ENCODE measurements at regions not wholly inside any gene's neighbourhood (a gene's known extent, or its start where the extent isn't known, plus 50 kb on each side); places are given as distances from the start of the nearest gene placed in this dataset.

DNA sequence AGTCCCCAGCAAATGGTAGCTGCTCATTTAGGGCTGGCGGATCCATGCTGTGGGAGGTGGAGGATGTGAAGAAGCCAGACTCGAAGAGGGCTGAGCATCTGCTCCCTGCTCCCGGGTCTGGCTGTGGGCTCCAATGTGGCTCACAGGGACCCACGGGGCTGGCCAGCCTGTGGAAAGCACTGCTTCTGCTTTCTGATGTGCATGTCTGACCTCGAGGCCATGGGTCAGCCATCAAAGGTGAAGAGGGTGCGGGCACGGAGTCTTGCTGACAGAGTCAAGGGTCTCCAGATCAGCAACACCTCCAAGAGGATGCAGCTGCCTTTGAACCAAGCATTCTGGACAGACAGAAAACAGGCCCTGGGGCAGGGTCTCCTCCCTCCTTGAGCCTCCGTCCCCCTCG lies 178.2 kb downstream of the INHBB start:
- TF ChIP-seq POLR2A (IDR thresholded peaks at IDR 0.05) = no peak
- TF ChIP-seq, protein P1, sequence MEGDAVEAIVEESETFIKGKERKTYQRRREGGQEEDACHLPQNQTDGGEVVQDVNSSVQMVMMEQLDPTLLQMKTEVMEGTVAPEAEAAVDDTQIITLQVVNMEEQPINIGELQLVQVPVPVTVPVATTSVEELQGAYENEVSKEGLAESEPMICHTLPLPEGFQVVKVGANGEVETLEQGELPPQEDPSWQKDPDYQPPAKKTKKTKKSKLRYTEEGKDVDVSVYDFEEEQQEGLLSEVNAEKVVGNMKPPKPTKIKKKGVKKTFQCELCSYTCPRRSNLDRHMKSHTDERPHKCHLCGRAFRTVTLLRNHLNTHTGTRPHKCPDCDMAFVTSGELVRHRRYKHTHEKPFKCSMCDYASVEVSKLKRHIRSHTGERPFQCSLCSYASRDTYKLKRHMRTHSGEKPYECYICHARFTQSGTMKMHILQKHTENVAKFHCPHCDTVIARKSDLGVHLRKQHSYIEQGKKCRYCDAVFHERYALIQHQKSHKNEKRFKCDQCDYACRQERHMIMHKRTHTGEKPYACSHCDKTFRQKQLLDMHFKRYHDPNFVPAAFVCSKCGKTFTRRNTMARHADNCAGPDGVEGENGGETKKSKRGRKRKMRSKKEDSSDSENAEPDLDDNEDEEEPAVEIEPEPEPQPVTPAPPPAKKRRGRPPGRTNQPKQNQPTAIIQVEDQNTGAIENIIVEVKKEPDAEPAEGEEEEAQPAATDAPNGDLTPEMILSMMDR (IDR thresholded peaks at IDR 0.05) = no peak
